HG02588 (cell line): ENCODE measurements at regions not wholly inside any gene's neighbourhood (a gene's known extent, or its start where the extent isn't known, plus 50 kb on each side); places are given as distances from the start of the nearest gene placed in this dataset.
"Not testable (repeated sequence)": the region's sequence is repeated elsewhere in the genome, so short reads cannot be mapped to it uniquely, and the experiment has no call there.

Experiments used
- ATAC-seq: cut with Tn5 transposase; IDR thresholded peaks from one replicate; pipeline ENCODE4 v1.9.1; 2021; ENCODE audit warnings: mild to moderate bottlenecking, moderate library complexity; ENCODE audit not compliant: unreplicated experiment

- ATAC-seq, result no peak
Observed at GRCh38 chr14:53378142-53378541, 225.0 kb upstream of the DDHD1 start.

- no peak for ATAC-seq
Observed at GRCh38 chr14:53376064-53376463, 222.9 kb upstream of the DDHD1 start.

- no peak for ATAC-seq
Observed at GRCh38 chr14:53375599-53375998, 222.5 kb upstream of the DDHD1 start.

GRCh38 chr14:53368711-53369201 is 215.6 kb upstream of the DDHD1 start:
- ATAC-seq, result no peak

GRCh38 chr14:53368066-53368465 is 214.9 kb upstream of the DDHD1 start:
- ATAC-seq, result no peak

DNA sequence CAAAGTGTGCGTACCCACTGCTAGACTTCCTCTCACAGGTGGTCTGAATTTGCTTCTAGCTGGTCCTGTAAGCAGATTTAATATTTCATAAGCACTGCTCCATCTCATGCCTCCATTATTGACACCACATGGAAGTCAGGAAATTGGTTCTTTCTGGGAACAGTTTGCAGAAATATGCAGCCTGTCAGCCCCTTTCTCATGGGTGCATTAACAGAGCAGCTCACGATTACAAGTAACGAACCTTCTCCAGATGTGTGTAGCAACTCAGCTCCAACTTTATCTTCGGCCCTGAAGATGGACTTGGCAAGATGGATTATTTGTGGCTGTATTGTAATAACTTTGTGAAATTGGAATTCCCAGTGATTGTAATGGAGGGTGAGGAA is 214.5 kb upstream of the DDHD1 start:
- no peak for ATAC-seq

GRCh38 chr14:53365486-53366130 is 212.5 kb upstream of the DDHD1 start:
- ATAC-seq, result no peak

- ATAC-seq, result not testable (repeated sequence)
Observed at GRCh38 chr14:53362916-53363315, 209.8 kb upstream of the DDHD1 start.

- ATAC-seq, result no peak
Observed at GRCh38 chr14:53360829-53361228, 207.7 kb upstream of the DDHD1 start.

- no peak for ATAC-seq
Observed at GRCh38 chr14:53358166-53358565, 205.0 kb upstream of the DDHD1 start.

- no peak for ATAC-seq
Observed at GRCh38 chr14:53356361-53357150, 203.4 kb upstream of the DDHD1 start.

GRCh38 chr14:53355581-53356112 is 202.5 kb upstream of the DDHD1 start:
- no peak for ATAC-seq

DNA sequence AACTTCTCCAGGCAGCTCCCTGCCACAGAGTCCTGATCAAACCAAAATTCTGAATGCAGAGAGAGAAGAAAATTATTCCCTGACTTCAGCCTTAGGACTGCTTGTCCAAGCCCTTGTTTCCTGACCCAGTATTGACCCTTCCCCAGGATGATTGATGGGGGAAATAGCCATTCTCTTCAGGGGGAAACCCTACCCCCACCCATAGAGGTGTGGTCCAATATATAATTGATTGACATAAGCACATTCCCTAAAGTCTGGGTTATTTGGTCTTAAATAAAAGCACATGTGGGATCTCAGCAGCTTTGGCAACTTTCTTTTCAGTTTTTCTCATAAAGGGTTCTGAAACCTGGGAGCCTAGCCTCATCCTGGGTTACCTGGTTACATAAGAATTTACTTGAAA is 201.2 kb upstream of the DDHD1 start:
- ATAC-seq, result no peak

DNA sequence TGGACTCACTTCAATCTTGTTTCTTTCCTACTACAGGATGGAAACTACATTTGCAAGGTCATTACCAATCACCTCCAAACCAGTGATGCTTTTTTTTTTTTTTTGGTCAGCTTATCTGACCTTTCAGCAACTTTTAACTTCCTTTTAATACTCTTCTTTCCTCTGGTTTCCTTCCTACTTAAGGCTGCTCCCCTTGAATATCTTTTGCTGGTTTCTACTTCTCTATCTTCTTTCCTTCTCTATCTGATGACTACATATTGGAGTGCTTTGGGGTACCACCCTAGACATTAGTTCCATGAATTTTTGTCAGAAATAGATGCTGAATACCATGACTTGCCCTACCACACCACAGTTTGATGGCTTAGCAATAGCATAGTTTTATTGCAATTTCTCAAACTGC is 197.7 kb upstream of the DDHD1 start:
- no peak for ATAC-seq

- ATAC-seq, result no peak
Observed at GRCh38 chr14:53350429-53350828, 197.3 kb upstream of the DDHD1 start.

DNA sequence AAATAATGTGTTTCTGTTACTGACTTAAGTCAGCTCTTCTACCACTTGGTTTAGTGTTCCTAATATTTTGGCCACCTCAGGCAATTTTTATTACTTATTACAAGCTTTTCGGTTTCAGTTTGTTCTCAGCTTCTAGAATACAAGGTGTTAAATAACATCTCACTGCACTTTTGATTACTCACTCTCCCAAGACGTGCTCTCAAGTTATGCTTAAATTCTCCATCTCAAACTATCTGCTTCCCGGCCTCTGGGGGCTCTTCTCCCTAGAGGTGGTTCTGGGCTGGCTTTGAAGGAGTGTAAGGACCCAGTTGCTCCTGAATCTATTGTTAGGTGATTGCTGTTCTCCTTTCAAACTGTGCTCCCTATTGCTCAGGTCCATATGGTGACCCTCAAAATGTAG is 193.9 kb upstream of the DDHD1 start:
- ATAC-seq, result no peak

DNA sequence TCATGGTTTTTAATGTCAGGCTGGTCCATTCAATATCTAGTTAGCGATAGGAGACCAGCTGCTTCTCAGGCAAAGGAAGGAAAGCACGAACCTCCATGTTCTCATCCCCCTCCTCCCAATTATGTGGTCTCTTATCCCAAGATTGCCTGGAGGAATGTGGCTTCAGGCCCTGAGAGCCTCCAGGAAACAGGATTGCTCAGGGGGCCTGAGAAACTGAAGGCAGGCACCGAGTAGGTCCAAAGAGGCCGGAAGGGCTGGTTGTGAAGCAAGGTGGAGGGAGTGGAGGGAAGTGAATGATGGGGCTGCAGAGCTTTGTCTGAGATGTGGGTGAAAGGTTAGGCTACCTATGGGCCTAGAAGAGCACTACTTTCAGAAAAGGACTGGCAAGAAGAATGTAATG is 188.2 kb upstream of the DDHD1 start:
- ATAC-seq, result no peak

GRCh38 chr14:53338192-53338591 is 185.1 kb upstream of the DDHD1 start:
- ATAC-seq, result no peak

DNA sequence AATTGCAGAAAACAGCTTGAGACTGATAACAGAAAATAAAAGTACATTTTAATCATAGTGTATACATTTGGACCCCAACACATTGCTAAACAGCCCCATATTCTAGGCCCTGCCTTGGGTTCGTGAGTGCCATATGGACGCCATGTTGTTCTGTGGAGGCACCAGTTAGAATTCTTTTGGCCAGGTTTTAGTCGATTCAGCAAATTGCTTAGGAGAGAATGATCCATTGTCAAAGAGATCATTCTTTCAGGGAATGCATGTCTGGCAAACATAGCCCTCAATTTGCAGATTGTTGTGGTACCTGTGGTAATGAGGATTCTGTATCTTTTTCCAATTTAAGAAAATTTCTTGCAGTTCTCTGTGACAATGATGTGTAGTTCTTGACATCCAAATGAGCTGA is 183.6 kb upstream of the DDHD1 start:
- no peak for ATAC-seq

GRCh38 chr14:53333809-53334208 is 180.7 kb upstream of the DDHD1 start:
- no peak for ATAC-seq

DNA sequence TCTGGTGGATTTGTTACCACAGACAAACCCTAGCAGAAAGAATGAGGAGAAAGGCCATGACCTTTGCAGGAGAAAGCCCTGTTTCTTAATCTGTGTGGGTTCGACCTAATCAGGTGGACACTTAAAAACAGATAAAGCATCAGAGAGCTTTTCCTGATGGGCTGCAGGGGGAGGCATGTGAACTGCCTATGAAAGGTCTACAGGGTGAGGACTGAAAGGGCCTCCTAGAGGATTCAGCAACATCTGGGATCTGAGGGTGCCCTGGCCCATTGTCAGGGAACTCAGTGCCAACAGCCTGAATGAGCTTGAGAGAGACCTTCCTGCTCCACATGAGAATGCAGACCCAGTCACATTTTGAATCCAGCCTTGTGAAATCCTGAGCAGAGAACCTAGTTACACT is 178.8 kb upstream of the DDHD1 start:
- ATAC-seq, result no peak

DNA sequence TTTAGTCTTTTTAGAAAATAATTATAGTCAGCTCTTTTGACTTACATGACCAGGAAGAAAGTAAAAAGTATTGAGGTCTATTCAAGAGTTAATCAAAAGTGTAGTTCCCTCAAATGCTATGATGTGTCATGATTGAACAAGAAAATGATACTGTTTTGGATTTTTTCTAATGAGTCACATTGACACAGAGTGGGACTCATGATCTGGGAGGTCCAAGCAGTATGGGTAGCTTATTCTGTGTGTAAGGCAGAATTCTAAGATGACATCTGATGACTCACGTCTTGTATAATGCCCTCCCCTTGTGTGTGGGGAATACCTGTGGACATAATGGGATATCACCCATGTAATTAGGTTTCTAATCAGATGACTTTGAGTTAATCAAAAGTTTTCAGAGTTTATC is 178.1 kb upstream of the DDHD1 start:
- ATAC-seq, result no peak
